ENCODE measurements at regions not wholly inside any gene's neighbourhood (a gene's known extent, or its start where the extent isn't known, plus 50 kb on each side); places are given as distances from the start of the nearest gene placed in this dataset.

DNA sequence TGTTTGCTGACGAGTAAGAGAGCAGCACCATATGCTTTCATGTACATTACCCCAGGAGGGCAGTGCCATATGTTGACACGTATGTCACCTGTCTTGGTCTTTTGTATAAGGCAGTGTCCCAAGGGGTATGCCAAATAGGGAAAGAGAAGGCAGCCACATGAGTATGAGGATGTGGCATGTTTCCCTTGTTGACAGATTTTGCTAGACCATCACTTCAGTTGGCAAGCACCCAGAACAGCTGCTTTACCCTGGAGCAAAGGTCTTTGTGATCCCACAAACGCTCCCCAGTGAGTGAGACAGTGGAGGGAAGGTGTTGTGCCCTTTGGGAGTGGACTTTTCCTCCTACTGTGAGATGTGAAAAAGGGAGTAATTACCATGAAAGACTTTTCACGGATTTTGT lies 350.1 kb downstream of the ETV1 start:
- no peak for TF ChIP-seq EZH2 (IDR thresholded peaks at IDR 0.05)
- TF ChIP-seq POLR2AphosphoS5 (IDR thresholded peaks at IDR 0.05; ENCODE audit: borderline replicate concordance, low read depth, low read length), result no peak
- no peak for TF ChIP-seq FOXP2 (optimal IDR thresholded peaks at IDR 0.05; ENCODE audit: control extremely low read depth, extremely low read length, insufficient read depth)
